H1 (cell line): ENCODE measurements at regions not wholly inside any gene's neighbourhood (a gene's known extent, or its start where the extent isn't known, plus 50 kb on each side); places are given as distances from the start of the nearest gene placed in this dataset.

Experiments used
- CTCF ChIA-PET: fragments of 300-600 bp; sonication (Branson Sonifier 250); formaldehyde crosslinking; loops from one replicate; lab custom pipeline; 2021; ENCODE audit not compliant: partially characterized antibody; lab: Charles Lee
- POLR2A ChIA-PET: fragments of 300-600 bp; sonication (Branson Sonifier 250); formaldehyde crosslinking; loops from one replicate; lab custom pipeline; 2021; ENCODE audit warnings: inconsistent platforms; ENCODE audit not compliant: partially characterized antibody; lab: Charles Lee
- DNase-seq, 2 experiments: peaks; one replicate each; pipeline versions ENCODE4 v3.0.0 to v3.0.0-alpha.2; 2010 to 2022; ENCODE audit warnings: low spot score in 2 of 2, low read depth in 1 of 2, mixed read lengths in 1 of 2
- FAIRE-seq: peaks from 2 replicates; lab custom pipeline; 2011; peaks lifted over from hg19 to GRCh38; lab: Jason Lieb, UNC
- H2AFZ ChIP-seq: 2 replicates; pipeline ENCODE4 v1.8.1; 2012; ENCODE audit warnings: low read length, inconsistent platforms
- H2AK5ac ChIP-seq: 2 replicates; pipeline ENCODE4 v1.6.1; 2013; ENCODE audit warnings: low read depth, low read length
- H2BK120ac ChIP-seq: replicated peaks from 2 replicates; pipeline ENCODE3; 2013; ENCODE audit warnings: low read depth, low read length, inconsistent platforms
- H2BK12ac ChIP-seq: 2 replicates; pipeline ENCODE4 v1.6.1; 2013; ENCODE audit warnings: low read depth, low read length
- H2BK15ac ChIP-seq: 2 replicates; pipeline ENCODE4 v1.6.1; 2013; ENCODE audit warnings: low read length
- H2BK20ac ChIP-seq: 2 replicates; pipeline ENCODE4 v1.6.1; 2013; ENCODE audit warnings: low read length
- H2BK5ac ChIP-seq: 2 replicates; pipeline ENCODE4 v1.6.1; 2013; ENCODE audit warnings: low read depth, low read length
- H3K14ac ChIP-seq: 2 replicates; pipeline ENCODE4 v1.6.1; 2013; ENCODE audit warnings: inconsistent platforms; ENCODE audit not compliant: insufficient read length
- H3K18ac ChIP-seq: 2 replicates; pipeline ENCODE4 v1.6.1; 2013; ENCODE audit warnings: low read length; ENCODE audit errors: extremely low read depth
- H3K23ac ChIP-seq: 2 replicates; pipeline ENCODE4 v1.6.1; 2013; ENCODE audit warnings: inconsistent platforms; ENCODE audit not compliant: insufficient read length
- H3K23me2 ChIP-seq: 2 replicates; pipeline ENCODE4 v1.6.1; 2013; ENCODE audit warnings: low read depth, low read length
- H3K27ac ChIP-seq: 2 replicates; pipeline ENCODE4 v1.6.1; 2011; ENCODE audit warnings: low read depth, low read length, inconsistent platforms
- H3K27me3 ChIP-seq, 4 experiments: replicated peaks in 1 of 4; 1 replicate in 1 of 4; 2 replicates in 3 of 4; pipeline versions ENCODE4 v1.6.1 to v1.8.1; 2011 to 2013; ENCODE audit warnings: low read length in 3 of 4, mild to moderate bottlenecking in 3 of 4, inconsistent platforms in 2 of 4, mixed read lengths in 2 of 4, moderate library complexity in 1 of 4; ENCODE audit not compliant: control insufficient read depth in 3 of 4, insufficient read depth in 3 of 4; ENCODE audit errors: extremely low read depth in 1 of 4
- H3K36me3 ChIP-seq, 4 experiments: 2 replicates each; pipeline versions ENCODE4 v1.6.1 to v1.8.1; 2011 to 2013; ENCODE audit warnings: mild to moderate bottlenecking in 4 of 4, low read length in 3 of 4, moderate library complexity in 2 of 4, control low read depth in 1 of 4, inconsistent platforms in 1 of 4; ENCODE audit not compliant: insufficient read depth in 4 of 4, control insufficient read depth in 2 of 4
- H3K4ac ChIP-seq: replicated peaks from 2 replicates; pipeline ENCODE3; 2013; ENCODE audit warnings: low read length, low read depth, mixed read lengths, inconsistent platforms; ENCODE audit not compliant: insufficient read length
- H3K4me1 ChIP-seq, 4 experiments: replicated peaks in 1 of 4; 1 replicate in 1 of 4; 2 replicates in 3 of 4; pipeline versions ENCODE4 v1.6.1 to v1.8.1; 2011 to 2013; ENCODE audit warnings: low read length in 3 of 4, inconsistent platforms in 2 of 4, mixed read lengths in 1 of 4; ENCODE audit not compliant: insufficient read depth in 4 of 4, control insufficient read depth in 3 of 4
- H3K4me2 ChIP-seq, 2 experiments: 2 replicates each; pipeline versions ENCODE4 v1.6.1 to v1.8.1; 2011 to 2013; ENCODE audit warnings: low read depth in 2 of 2, low read length in 2 of 2, control low read depth in 1 of 2, inconsistent platforms in 1 of 2, mild to moderate bottlenecking in 1 of 2; ENCODE audit not compliant: insufficient read depth in 1 of 2
- H3K4me3 ChIP-seq, 4 experiments: fragments of 200-600, 300-600 bp in 1 of 4; sonication (generic), shearing (Covaris generic), sonication (Bioruptor Twin) in 1 of 4; 2 replicates each; pipeline versions ENCODE4 v1.5.1 to v1.8.1; 2011 to 2016; ENCODE audit warnings: low read length in 4 of 4, low read depth in 3 of 4, control low read depth in 2 of 4, inconsistent platforms in 2 of 4, mild to moderate bottlenecking in 2 of 4, mixed read lengths in 1 of 4, moderate library complexity in 1 of 4; ENCODE audit not compliant: insufficient read depth in 2 of 4; ENCODE audit errors: extremely low read depth in 1 of 4
- H3K56ac ChIP-seq: replicated peaks from 2 replicates; pipeline ENCODE3; 2013; ENCODE audit warnings: low read depth, mild to moderate bottlenecking, mixed read lengths, low read length, inconsistent platforms; ENCODE audit not compliant: insufficient read length
- H3K79me1 ChIP-seq: 2 replicates; pipeline ENCODE4 v1.6.1; 2013; ENCODE audit warnings: low read depth, low read length, control low read depth
- H3K79me2 ChIP-seq, 2 experiments: 2 replicates each; pipeline versions ENCODE4 v1.6.1 to v1.8.1; 2012 to 2013; ENCODE audit warnings: low read length in 2 of 2, mild to moderate bottlenecking in 2 of 2, inconsistent platforms in 1 of 2; ENCODE audit not compliant: insufficient read depth in 2 of 2, control insufficient read depth in 1 of 2
- H3K9ac ChIP-seq, 4 experiments: replicated peaks in 1 of 4; 1 replicate in 1 of 4; 2 replicates in 3 of 4; pipeline versions ENCODE4 v1.6.1 to v1.8.1; 2011 to 2013; ENCODE audit warnings: low read depth in 3 of 4, low read length in 3 of 4, control low read depth in 2 of 4, mild to moderate bottlenecking in 2 of 4, moderate library complexity in 2 of 4, inconsistent platforms in 1 of 4; ENCODE audit errors: extremely low read depth in 1 of 4
- H3K9me3 ChIP-seq, 2 experiments: 2 replicates each; pipeline versions ENCODE4 v1.6.1 to v1.8.1; 2012 to 2013; ENCODE audit warnings: mild to moderate bottlenecking in 2 of 2, moderate library complexity in 2 of 2, control low read depth in 1 of 2, inconsistent platforms in 1 of 2, low read depth in 1 of 2, low read length in 1 of 2, mixed read lengths in 1 of 2; ENCODE audit not compliant: insufficient read depth in 2 of 2
- H4K20me1 ChIP-seq, 2 experiments: replicated peaks in 1 of 2; 2 replicates each; pipeline versions ENCODE3 to v1.8.1; 2011 to 2013; ENCODE audit warnings: inconsistent platforms in 2 of 2, low read length in 2 of 2, mild to moderate bottlenecking in 1 of 2; ENCODE audit not compliant: insufficient read depth in 2 of 2, control insufficient read depth in 1 of 2
- H4K5ac ChIP-seq: 2 replicates; pipeline ENCODE4 v1.6.1; 2013; ENCODE audit warnings: low read length, low read depth, mixed read lengths, inconsistent platforms; ENCODE audit not compliant: insufficient read length
- H4K8ac ChIP-seq: 2 replicates; pipeline ENCODE4 v1.8.0; 2013; ENCODE audit warnings: mild to moderate bottlenecking, moderate library complexity, low read length, inconsistent platforms; ENCODE audit not compliant: insufficient read depth; ENCODE audit errors: extremely low read depth
- H4K91ac ChIP-seq: replicated peaks from 2 replicates; pipeline ENCODE3; 2013; ENCODE audit warnings: low read length, mixed read lengths, inconsistent platforms; ENCODE audit not compliant: insufficient read length
- KDM1A ChIP-seq: fragments of 200-600, 300-600 bp; sonication (generic); IDR thresholded peaks from 2 replicates; pipeline ENCODE4 v1.7.1; 2016; ENCODE audit warnings: mild to moderate bottlenecking, low read length, borderline replicate concordance
- POLR2A ChIP-seq, 2 experiments: IDR thresholded peaks; 1 replicate in 1 of 2; 2 replicates in 1 of 2; pipeline ENCODE4 v1.6.1; 2011; ENCODE audit warnings: low read depth in 2 of 2, low read length in 2 of 2, mild to moderate bottlenecking in 2 of 2; ENCODE audit errors: control extremely low read depth in 1 of 2
- WGBS, 2 experiments: shearing (Covaris generic) in 1 of 2; methylation state at CpG; one replicate each; pipeline versions ENCODE4 v1.1.6 to v1.1.7; 2013 to 2015; ENCODE audit warnings: low lambda C conversion rate in 2 of 2, mixed read lengths in 2 of 2, inconsistent platforms in 1 of 2, low coverage in 1 of 2, missing lambda C conversion rate in 1 of 2; ENCODE audit not compliant: insufficient replicate concordance in 2 of 2, insufficient coverage in 1 of 2, insufficient read length in 1 of 2; ENCODE audit errors: extremely low coverage in 1 of 2, missing lambda C conversion rate in 1 of 2; 5-methylcytosine and 5-hydroxymethylcytosine counted together

- Histone ChIP-seq H3K79me1 (no peaks in the 10 kb centered on the region), H4K8ac (no peak overlapping the region), H3K56ac (no peak overlapping the region), H3K14ac (no peak overlapping the region), H3K27me3 (no peaks in the 10 kb centered on the region)
- POLR2A ChIA-PET = no interaction called here
- TF ChIP-seq KDM1A (peak; percentile 62), POLR2A (IDR thresholded peaks at IDR 0.05; ENCODE audit: control extremely low read depth in 1 of 2, low read depth in 2 of 2, low read length in 2 of 2) (no peak)
- TF ChIP-seq, all 59 proteins: peak for 1
- no peak for FAIRE-seq
- 0 out of 2 replicates have a peak, but pooled peaks cover 1% of the 10 kb centered on the region for H3K23me2 ChIP-seq
- no peaks in the 10 kb centered on the region for H3K36me3 ChIP-seq
- no peak overlapping the region for H3K4ac ChIP-seq
- no peak overlapping the region for H3K4me2 ChIP-seq
- H3K18ac ChIP-seq = no peak overlapping the region
- H3K9ac ChIP-seq = no peak overlapping the region
- no peak overlapping the region for H2BK120ac ChIP-seq
- DNase-seq = no peak
- H2AFZ ChIP-seq = no peak overlapping the region
- no peak overlapping the region for H3K23ac ChIP-seq
- H3K9me3 ChIP-seq = no peaks in the 10 kb centered on the region
- no peak overlapping the region for H2BK5ac ChIP-seq
- CTCF ChIA-PET = no interaction called here
- H2BK12ac ChIP-seq = no peak overlapping the region
- H4K91ac ChIP-seq = no peak overlapping the region
- no peak overlapping the region for H2BK15ac ChIP-seq
- 90% methylated on average over 2 of the region's 2 CpGs; no CpG with 5 or more reads in 1 of the 2 experiments for WGBS, 2 experiments
- H3K79me2 ChIP-seq = no peaks in the 10 kb centered on the region
- H3K4me1 ChIP-seq = no peaks in the 10 kb centered on the region
- no peak overlapping the region for H3K27ac ChIP-seq
- H2BK20ac ChIP-seq = no peak overlapping the region
- H4K5ac ChIP-seq = no peak overlapping the region
- H3K4me3 ChIP-seq = no peak overlapping the region
- no peak overlapping the region for H2AK5ac ChIP-seq
- no peaks in the 10 kb centered on the region for H4K20me1 ChIP-seq
Observed at GRCh38 chr16:9546438-9546786, 455.0 kb downstream of the HAPSTR1 start.
